T-helper 2 cell treated with Interferon-gamma antibody and Interleukin-4, amounts not matched to agents 5 μg/mL and 100 μg/mL, for 36 hours (primary cell): ENCODE measurements at regions not wholly inside any gene's neighbourhood (a gene's known extent, or its start where the extent isn't known, plus 50 kb on each side); places are given as distances from the start of the nearest gene placed in this dataset.

Source experiments
- DNase-seq: peaks from one replicate; pipeline ENCODE4 v3.0.0; 2021; ENCODE audit warnings: low spot score
- H3K27ac Mint-ChIP-seq: one replicate; pipeline ENCODE4 v1.8.0; 2021; ENCODE audit warnings: mild to moderate bottlenecking, mixed read lengths
- H3K27me3 Mint-ChIP-seq: one replicate; pipeline ENCODE4 v1.8.0; 2021; ENCODE audit warnings: low read depth, mixed read lengths
- H3K36me3 Mint-ChIP-seq: one replicate; pipeline ENCODE4 v1.8.0; 2021; ENCODE audit warnings: low read depth, mixed read lengths
- H3K4me1 Mint-ChIP-seq: one replicate; pipeline ENCODE4 v1.8.0; 2021; ENCODE audit warnings: low read depth, mixed read lengths
- H3K4me3 Mint-ChIP-seq: one replicate; pipeline ENCODE4 v1.8.0; 2022; ENCODE audit warnings: mild to moderate bottlenecking, moderate library complexity, mixed read lengths
- H3K9me3 Mint-ChIP-seq: one replicate; pipeline ENCODE4 v1.8.0; 2021; ENCODE audit warnings: mixed read lengths

GRCh38 chr3:13203398-13204176 lies 130.4 kb upstream of the IQSEC1 start:
- Mint-ChIP-seq H3K27me3 (peaks cover 34% of the 10 kb centered on the region), H3K4me3 (no peak overlapping the region), H3K36me3 (no peaks in the 10 kb centered on the region)

DNA sequence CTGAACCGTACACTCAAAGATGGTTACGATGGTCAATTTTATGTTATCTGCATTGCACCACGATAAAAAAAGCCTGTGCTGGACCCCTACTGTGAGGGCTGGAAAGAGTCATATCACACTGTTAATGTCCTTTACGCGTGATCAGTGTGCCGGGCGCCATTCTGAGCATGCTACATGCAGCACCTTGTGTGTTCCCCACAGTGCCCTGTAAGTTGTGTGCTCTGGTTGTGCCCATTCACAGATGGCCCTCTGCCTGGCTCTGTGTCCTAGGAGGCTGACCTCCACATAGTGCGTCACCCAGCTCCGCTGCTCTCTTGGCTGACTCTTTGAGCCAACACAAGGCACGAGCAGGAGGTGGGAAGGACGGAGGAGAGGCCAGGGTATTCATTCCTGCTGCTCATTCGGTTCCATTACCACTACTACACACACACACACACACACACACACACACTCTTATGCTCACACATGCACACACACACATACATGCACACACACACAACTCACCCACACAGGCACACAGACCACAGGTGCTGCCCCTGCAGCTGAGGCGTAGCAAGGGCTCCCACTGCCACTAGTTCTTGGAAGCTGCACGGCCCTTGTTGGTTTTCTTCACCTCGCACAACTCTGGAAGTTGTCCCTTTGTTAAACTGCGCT lies 129.6 kb upstream of the IQSEC1 start:
- Mint-ChIP-seq H3K9me3 (no peaks in the 10 kb centered on the region), H3K36me3 (no peaks in the 10 kb centered on the region), H3K4me1 (no peaks in the 10 kb centered on the region), H3K4me3 (no peak overlapping the region), H3K27ac (no peak overlapping the region), H3K27me3 (peaks cover 34% of the 10 kb centered on the region)
- DNase-seq: no peak

More at GRCh38 chr3:13203398-13204176, 130.4 kb upstream of the IQSEC1 start:
- Mint-ChIP-seq H3K27ac (no peak overlapping the region), H3K4me1 (no peaks in the 10 kb centered on the region), H3K9me3 (no peaks in the 10 kb centered on the region)
- no peak for DNase-seq

- peaks cover 34% of the 10 kb centered on the region for H3K27me3 Mint-ChIP-seq
These were observed 128.6 kb upstream of the IQSEC1 start for GRCh38 chr3:13201851-13202250.

GRCh38 chr3:13200946-13201345 lies 127.7 kb upstream of the IQSEC1 start:
- peaks cover 2% of the 10 kb centered on the region for H3K4me1 Mint-ChIP-seq
- no peaks in the 10 kb centered on the region for H3K9me3 Mint-ChIP-seq
- no peak overlapping the region for H3K27ac Mint-ChIP-seq
- H3K27me3 Mint-ChIP-seq: peaks cover 35% of the 10 kb centered on the region
- no peak overlapping the region for H3K4me3 Mint-ChIP-seq
- DNase-seq: no peak
- no peaks in the 10 kb centered on the region for H3K36me3 Mint-ChIP-seq

More at GRCh38 chr3:13201851-13202250, 128.6 kb upstream of the IQSEC1 start:
- H3K36me3 Mint-ChIP-seq: no peaks in the 10 kb centered on the region
- H3K4me3 Mint-ChIP-seq: no peak overlapping the region
- no peaks in the 10 kb centered on the region for H3K9me3 Mint-ChIP-seq
- no peaks in the 10 kb centered on the region for H3K4me1 Mint-ChIP-seq
- no peak overlapping the region for H3K27ac Mint-ChIP-seq
- DNase-seq: no peak

- Mint-ChIP-seq H3K36me3 (no peaks in the 10 kb centered on the region), H3K27me3 (peaks cover 35% of the 10 kb centered on the region), H3K27ac (no peak overlapping the region), H3K4me1 (peaks cover 2% of the 10 kb centered on the region), H3K4me3 (no peak overlapping the region), H3K9me3 (no peaks in the 10 kb centered on the region)
- DNase-seq: no peak
These were observed 127.2 kb upstream of the IQSEC1 start for GRCh38 chr3:13200465-13200864.

DNA sequence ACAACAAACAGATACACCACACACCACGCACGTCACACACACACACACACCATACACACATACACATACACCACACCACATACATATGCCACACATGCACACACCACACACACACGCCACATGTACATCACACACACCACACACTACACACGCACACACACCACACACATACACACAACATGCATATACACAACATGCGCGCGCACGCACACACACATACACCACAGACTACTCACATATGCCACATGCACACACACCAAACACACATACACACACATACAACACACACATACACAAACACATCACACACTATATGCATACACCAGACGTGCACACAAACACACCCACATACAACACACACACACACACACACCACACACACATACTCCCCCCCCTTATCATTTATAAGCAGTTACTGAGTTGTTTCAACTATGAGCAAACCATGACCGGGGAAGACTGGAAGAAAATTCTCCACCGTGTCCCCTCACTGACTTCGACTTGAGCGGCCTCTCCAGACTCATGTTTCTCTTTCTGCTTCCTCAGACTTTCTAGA lies 126.7 kb upstream of the IQSEC1 start:
- Mint-ChIP-seq H3K27me3 (peaks cover 32% of the 10 kb centered on the region), H3K36me3 (no peaks in the 10 kb centered on the region)

DNA sequence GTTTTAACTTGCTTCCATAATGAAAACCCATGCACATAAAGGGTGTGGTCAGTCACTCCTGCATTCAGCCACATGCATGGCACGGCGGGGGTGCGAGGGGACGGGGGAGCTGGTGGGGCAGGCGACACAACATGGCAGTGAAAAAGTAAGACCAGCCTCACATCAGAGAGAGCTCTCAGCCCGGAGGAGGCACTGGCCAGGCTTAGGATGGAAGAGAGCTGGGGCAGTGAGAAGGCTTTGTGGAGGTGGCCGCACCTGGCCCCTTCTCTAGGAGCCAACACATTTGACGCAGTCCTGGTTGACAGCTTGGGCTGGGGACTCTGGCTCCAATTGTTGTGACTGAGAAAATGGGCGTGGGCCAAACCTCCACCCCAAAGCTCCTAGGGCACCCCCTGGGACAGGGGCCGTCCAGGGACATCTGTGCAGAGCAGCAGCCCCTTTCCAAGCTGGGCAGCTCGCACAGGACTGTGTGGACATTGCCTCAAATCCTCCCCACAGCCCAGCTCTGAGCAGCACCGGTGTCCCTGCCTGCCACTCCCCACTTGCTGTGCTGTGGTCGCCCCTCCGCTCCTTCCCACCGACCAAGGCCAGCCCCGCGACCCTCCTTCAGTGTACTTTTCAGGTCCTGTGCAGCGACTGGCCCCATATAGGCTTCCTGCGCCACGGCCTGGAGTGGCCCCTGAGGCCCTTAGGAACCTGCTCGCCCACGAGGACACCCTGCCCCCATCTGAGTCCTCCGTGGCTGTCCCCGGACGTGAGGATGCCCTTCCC lies 126.0 kb upstream of the IQSEC1 start:
- no peaks in the 10 kb centered on the region for H3K9me3 Mint-ChIP-seq
- H3K4me1 Mint-ChIP-seq: peaks cover 2% of the 10 kb centered on the region
- H3K36me3 Mint-ChIP-seq: no peaks in the 10 kb centered on the region
- H3K4me3 Mint-ChIP-seq: no peak overlapping the region
- no peak overlapping the region for H3K27ac Mint-ChIP-seq
- no peak for DNase-seq
- peaks cover 26% of the 10 kb centered on the region for H3K27me3 Mint-ChIP-seq

More for the DNA sequence above, 126.7 kb upstream of the IQSEC1 start:
- Mint-ChIP-seq H3K4me1 (peaks cover 2% of the 10 kb centered on the region), H3K4me3 (no peak overlapping the region), H3K9me3 (no peaks in the 10 kb centered on the region), H3K27ac (no peak overlapping the region)
- no peak for DNase-seq

DNA sequence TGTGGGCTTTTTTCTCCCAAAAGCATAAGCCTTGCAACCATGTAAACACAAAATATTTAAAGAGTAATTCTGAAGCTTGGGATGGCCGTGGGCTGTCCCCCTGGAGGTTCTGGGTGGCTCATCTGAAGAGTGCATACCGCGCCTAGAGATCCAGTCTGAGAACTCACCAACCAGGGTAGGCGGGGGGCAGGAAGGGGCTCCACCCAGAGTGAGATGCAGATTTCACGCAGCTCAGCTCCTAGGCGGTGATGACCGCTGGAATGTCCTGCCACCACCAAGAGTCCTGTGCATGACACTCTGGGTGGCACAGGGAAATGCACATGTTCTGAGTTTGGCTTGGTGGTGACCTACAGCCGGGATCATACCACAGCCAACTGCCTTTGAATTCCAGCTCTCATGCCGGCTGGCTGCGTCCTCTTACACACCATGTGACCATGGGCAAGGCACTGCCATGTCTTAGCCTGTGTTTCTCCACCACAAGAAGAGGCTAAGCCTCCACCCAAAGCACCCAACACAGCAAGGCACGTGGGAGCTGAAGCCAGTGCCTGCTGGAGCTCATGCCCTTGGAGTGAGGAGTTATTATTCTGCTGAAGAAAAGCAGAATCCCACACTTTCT lies 125.1 kb upstream of the IQSEC1 start:
- no peak overlapping the region for H3K4me3 Mint-ChIP-seq
- no peak overlapping the region for H3K27ac Mint-ChIP-seq
- H3K36me3 Mint-ChIP-seq: no peaks in the 10 kb centered on the region
- H3K27me3 Mint-ChIP-seq: peaks cover 22% of the 10 kb centered on the region
- peaks cover 2% of the 10 kb centered on the region for H3K4me1 Mint-ChIP-seq
- no peaks in the 10 kb centered on the region for H3K9me3 Mint-ChIP-seq
- no peak for DNase-seq

DNA sequence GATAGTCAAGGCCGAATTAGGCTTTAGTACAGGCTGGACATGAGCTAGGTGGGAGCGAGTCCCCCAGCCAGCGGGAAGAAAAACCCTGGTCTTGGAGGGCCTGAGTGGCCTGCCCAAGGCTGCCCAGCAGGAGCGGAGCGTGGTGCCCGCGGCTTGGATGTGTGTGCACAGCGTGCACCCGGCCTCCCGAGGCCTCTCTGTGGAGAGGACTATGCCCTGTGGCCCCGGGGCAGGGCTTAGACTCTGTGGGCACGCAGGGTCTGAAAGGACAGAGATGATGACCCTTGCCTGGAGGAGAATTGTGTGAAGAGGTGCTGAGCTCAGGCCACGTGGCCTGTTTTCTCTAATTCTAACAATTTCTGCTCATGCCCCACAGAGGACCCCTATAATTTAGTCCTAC lies 124.6 kb upstream of the IQSEC1 start:
- no peak overlapping the region for H3K27ac Mint-ChIP-seq
- H3K36me3 Mint-ChIP-seq: no peaks in the 10 kb centered on the region
- no peak for DNase-seq
- H3K9me3 Mint-ChIP-seq: no peaks in the 10 kb centered on the region
- H3K4me1 Mint-ChIP-seq: peaks cover 2% of the 10 kb centered on the region
- peaks cover 18% of the 10 kb centered on the region for H3K27me3 Mint-ChIP-seq
- H3K4me3 Mint-ChIP-seq: no peak overlapping the region

GRCh38 chr3:13197281-13197680 lies 124.1 kb upstream of the IQSEC1 start:
- Mint-ChIP-seq H3K27ac (no peak overlapping the region), H3K36me3 (no peaks in the 10 kb centered on the region), H3K4me1 (peaks cover 2% of the 10 kb centered on the region), H3K27me3 (peaks cover 14% of the 10 kb centered on the region), H3K4me3 (no peak overlapping the region), H3K9me3 (no peaks in the 10 kb centered on the region)
- no peak for DNase-seq

GRCh38 chr3:13195374-13195773 lies 122.1 kb upstream of the IQSEC1 start:
- peaks cover 2% of the 10 kb centered on the region for H3K4me1 Mint-ChIP-seq
- H3K27ac Mint-ChIP-seq: no peak overlapping the region
- no peaks in the 10 kb centered on the region for H3K36me3 Mint-ChIP-seq
- no peaks in the 10 kb centered on the region for H3K9me3 Mint-ChIP-seq
- no peak for DNase-seq
- peaks cover 7% of the 10 kb centered on the region for H3K27me3 Mint-ChIP-seq
- no peak overlapping the region for H3K4me3 Mint-ChIP-seq

DNA sequence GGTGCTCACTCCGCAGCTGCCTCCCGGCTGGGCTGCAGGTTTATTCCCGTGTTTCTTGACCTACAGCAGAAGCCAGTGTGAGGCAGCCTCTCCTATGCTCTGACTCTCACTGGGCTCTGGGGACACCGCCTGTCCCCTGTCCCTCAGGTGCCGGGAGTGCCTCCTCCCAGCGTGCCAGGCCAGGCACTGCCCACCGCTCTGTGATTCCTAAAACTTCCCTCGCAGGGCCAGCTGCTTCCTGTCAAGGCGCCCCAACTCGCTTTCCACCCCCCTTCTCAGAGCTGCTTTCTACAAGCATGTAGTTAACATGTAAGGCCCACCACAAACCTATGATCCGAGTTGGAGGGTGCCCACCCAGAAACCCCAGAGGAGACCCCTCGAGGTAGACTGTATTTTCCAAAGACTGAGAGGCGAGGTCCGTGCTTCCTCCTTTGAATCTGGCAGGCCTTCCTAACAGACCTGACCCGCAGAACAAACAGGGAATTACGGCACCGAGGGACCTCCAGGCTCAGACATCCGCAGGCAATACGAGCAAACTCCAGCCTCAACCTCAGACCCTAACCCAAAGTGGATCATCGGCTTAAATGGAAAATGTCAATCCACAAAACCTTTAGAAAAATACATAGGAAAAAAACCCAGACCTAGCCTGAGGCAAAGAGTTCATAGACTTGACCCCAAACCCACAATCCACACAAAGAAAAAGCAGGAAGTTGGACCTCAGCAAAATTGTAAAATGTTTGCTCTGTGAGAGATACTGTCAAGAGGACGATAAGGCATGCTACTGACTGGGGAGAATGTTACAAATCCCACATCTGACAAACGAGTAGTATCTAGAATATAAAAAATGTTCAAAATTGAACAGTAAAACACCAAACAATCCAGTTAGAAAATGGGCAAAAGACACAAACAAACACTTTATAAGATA lies 121.3 kb upstream of the IQSEC1 start:
- no peak for DNase-seq
- peaks cover 5% of the 10 kb centered on the region for H3K27me3 Mint-ChIP-seq
- peaks cover 2% of the 10 kb centered on the region for H3K9me3 Mint-ChIP-seq
- peaks cover 1% of the 10 kb centered on the region for H3K36me3 Mint-ChIP-seq
- no peak overlapping the region for H3K27ac Mint-ChIP-seq
- no peak overlapping the region for H3K4me3 Mint-ChIP-seq
- peaks cover 3% of the 10 kb centered on the region for H3K4me1 Mint-ChIP-seq
